SK-N-SH (cell line): ENCODE measurements at regions not wholly inside any gene's neighbourhood (a gene's known extent, or its start where the extent isn't known, plus 50 kb on each side); places are given as distances from the start of the nearest gene placed in this dataset.

ENCODE experiments used
- CTCF ChIA-PET: fragments of 300-600, 350-600 bp; formaldehyde crosslinking; extraction: SDS; loops from one replicate; lab custom pipeline; 2021; lab: Yijun Ruan, JAX
- POLR2A ChIA-PET: fragments of 350-600 bp; sonication (Branson Sonifier 250); formaldehyde crosslinking; extraction: SDS; loops from one replicate; lab custom pipeline; 2020; ENCODE audit warnings: antibody characterized with exemption, inconsistent platforms; lab: Yijun Ruan, JAX
- DNase-seq: peaks from one replicate; pipeline ENCODE4 v3.0.0; 2012
- H2AFZ ChIP-seq: fragments of 200-600 bp; sonication (generic); 2 replicates; pipeline ENCODE4 v1.8.1; 2016; ENCODE audit warnings: antibody characterized with exemption, mild to moderate bottlenecking, low read depth
- H3F3A ChIP-seq: fragments of 200-600 bp; sonication (generic); replicated peaks from 2 replicates; pipeline ENCODE3; 2016; ENCODE audit warnings: antibody characterized with exemption, mild to moderate bottlenecking; ENCODE audit not compliant: insufficient read depth
- H3K27ac ChIP-seq, 2 experiments: fragments of 200-500 bp in 1 of 2; fragments of 200-600 bp in 1 of 2; sonication (Bioruptor generic) in 1 of 2; sonication (generic), shearing (Covaris generic) in 1 of 2; 2 replicates each; pipeline versions ENCODE4 v1.5.1 to v1.6.1; 2014 to 2016; ENCODE audit warnings: low read depth in 2 of 2, inconsistent platforms in 1 of 2, low read length in 1 of 2, mild to moderate bottlenecking in 1 of 2, mixed read lengths in 1 of 2
- H3K27me3 ChIP-seq: fragments of 200-600 bp; sonication (generic), shearing (Covaris generic); 2 replicates; pipeline ENCODE4 v1.6.1; 2016; ENCODE audit warnings: mixed run types; ENCODE audit not compliant: insufficient read depth
- H3K36me3 ChIP-seq, 2 experiments: fragments of 200-500 bp in 1 of 2; fragments of 200-600 bp in 1 of 2; sonication (Bioruptor generic) in 1 of 2; sonication (generic) in 1 of 2; replicated peaks in 1 of 2; 2 replicates each; pipeline versions ENCODE3 to v1.5.1; 2014 to 2016; ENCODE audit warnings: low read length in 1 of 2, mild to moderate bottlenecking in 1 of 2; ENCODE audit not compliant: insufficient read depth in 2 of 2, control insufficient read depth in 1 of 2
- H3K4me1 ChIP-seq, 2 experiments: fragments of 200-500 bp in 1 of 2; fragments of 200-600 bp in 1 of 2; sonication (Bioruptor generic) in 1 of 2; sonication (generic), shearing (Covaris generic) in 1 of 2; 2 replicates each; pipeline versions ENCODE4 v1.5.1 to v1.6.1; 2014 to 2016; ENCODE audit warnings: low read depth in 1 of 2, low read length in 1 of 2, mixed run types in 1 of 2; ENCODE audit not compliant: insufficient read depth in 2 of 2, control insufficient read depth in 1 of 2
- H3K4me2 ChIP-seq: fragments of 200-600 bp; sonication (generic), shearing (Covaris generic); 2 replicates; pipeline ENCODE4 v1.6.1; 2017; ENCODE audit warnings: mixed run types
- H3K4me3 ChIP-seq, 2 experiments: fragments of 200-500 bp in 1 of 2; fragments of 200-600 bp in 1 of 2; sonication (Bioruptor generic) in 1 of 2; sonication (generic), shearing (Covaris generic) in 1 of 2; 2 replicates each; pipeline versions ENCODE4 v1.5.1 to v1.8.1; 2014 to 2016; ENCODE audit warnings: low read depth in 2 of 2, inconsistent platforms in 1 of 2, low read length in 1 of 2, mild to moderate bottlenecking in 1 of 2, mixed read lengths in 1 of 2, moderate library complexity in 1 of 2
- H3K79me2 ChIP-seq: fragments of 200-600 bp; sonication (generic); 2 replicates; pipeline ENCODE4 v1.8.1; 2017; ENCODE audit warnings: mild to moderate bottlenecking; ENCODE audit not compliant: insufficient read depth
- H3K9ac ChIP-seq: fragments of 200-600 bp; sonication (generic); 2 replicates; pipeline ENCODE4 v1.6.1; 2017; ENCODE audit warnings: mixed run types
- H3K9me2 ChIP-seq: fragments of 200-600 bp; sonication (generic); 2 replicates; pipeline ENCODE4 v1.6.1; 2017; ENCODE audit warnings: mixed run types
- H3K9me3 ChIP-seq: fragments of 200-600 bp; sonication (generic); 2 replicates; pipeline ENCODE4 v1.6.1; 2017; ENCODE audit warnings: mixed run types, mild to moderate bottlenecking, moderate library complexity
- H4K20me1 ChIP-seq: fragments of 200-600 bp; sonication (generic); 2 replicates; pipeline ENCODE4 v1.6.1; 2017; ENCODE audit warnings: mild to moderate bottlenecking, mixed run types; ENCODE audit not compliant: insufficient read depth
- ELF1 ChIP-seq: IDR thresholded peaks from 2 replicates; pipeline ENCODE4 v1.4.0; 2012
- FOXJ3 ChIP-seq: sonication (generic); formaldehyde crosslinking; IDR thresholded peaks from 2 replicates; pipeline ENCODE4 v1.5.1; 2020; ENCODE audit warnings: mild to moderate bottlenecking, missing genetic modification reagents
- GATA2 ChIP-seq: sonication (generic); formaldehyde crosslinking; IDR thresholded peaks from 2 replicates; pipeline ENCODE4 v1.5.0; 2020; ENCODE audit warnings: mild to moderate bottlenecking, missing genetic modification reagents
- IRF3 ChIP-seq: fragments of 150-350 bp; IDR thresholded peaks from 2 replicates; pipeline ENCODE4 v1.6.1; 2016; ENCODE audit warnings: mild to moderate bottlenecking, low read depth, low read length
- JUND ChIP-seq: IDR thresholded peaks from 2 replicates; pipeline ENCODE4 v1.4.0; 2012
- MAX ChIP-seq: IDR thresholded peaks from 2 replicates; pipeline ENCODE4 v1.4.0; 2012; ENCODE audit warnings: low read depth
- MEF2A ChIP-seq: IDR thresholded peaks from 2 replicates; pipeline ENCODE4 v1.4.0; 2012; ENCODE audit warnings: low read depth, borderline replicate concordance
- MXI1 ChIP-seq: IDR thresholded peaks from 2 replicates; pipeline ENCODE4 v1.6.1; 2012; ENCODE audit warnings: mild to moderate bottlenecking, low read depth, low read length, improper control_type of control experiment
- NFIC ChIP-seq: IDR thresholded peaks from 2 replicates; pipeline ENCODE4 v1.4.0; 2012; ENCODE audit warnings: borderline replicate concordance
- RFX5 ChIP-seq: IDR thresholded peaks from 2 replicates; pipeline ENCODE4 v1.6.1; 2012; ENCODE audit warnings: mild to moderate bottlenecking, improper control_type of control experiment, low read length
- RXRA ChIP-seq: IDR thresholded peaks from 2 replicates; pipeline ENCODE4 v1.4.0; 2012; ENCODE audit warnings: low read depth, mild to moderate bottlenecking, borderline replicate concordance
- SIN3A ChIP-seq: IDR thresholded peaks from 2 replicates; pipeline ENCODE4 v1.6.1; 2012; ENCODE audit warnings: low read depth, mild to moderate bottlenecking, low read length, moderate library complexity, borderline replicate concordance
- SMC3 ChIP-seq: IDR thresholded peaks from 2 replicates; pipeline ENCODE4 v1.6.1; 2012; ENCODE audit warnings: low read depth, low read length, improper control_type of control experiment
- TCF12 ChIP-seq: IDR thresholded peaks from 2 replicates; pipeline ENCODE4 v1.4.0; 2012
- TEAD4 ChIP-seq: IDR thresholded peaks from 2 replicates; pipeline ENCODE4 v1.4.0; 2012; ENCODE audit warnings: mild to moderate bottlenecking, borderline replicate concordance; ENCODE audit not compliant: insufficient read depth
- ZBTB33 ChIP-seq: IDR thresholded peaks from 2 replicates; pipeline ENCODE4 v1.4.0; 2012; ENCODE audit warnings: low read depth, borderline replicate concordance
- WGBS: methylation state at CpG from one replicate; pipeline ENCODE4 v1.1.6; 2017; ENCODE audit warnings: low lambda C conversion rate; 5-methylcytosine and 5-hydroxymethylcytosine counted together
- TF ChIP-seq, protein P1 (sequence below): IDR thresholded peaks from 2 replicates; pipeline ENCODE4 v1.6.1; 2012; ENCODE audit warnings: mild to moderate bottlenecking, low read depth, low read length, moderate library complexity

GRCh38 chr6:2579804-2580570 is 170.7 kb downstream of the MYLK4 start (continued):
- TF ChIP-seq MXI1 (no peak), SIN3A (no peak), FOXJ3 (CRISPR knock-in tag) (no peak)
- TF ChIP-seq, protein P1, sequence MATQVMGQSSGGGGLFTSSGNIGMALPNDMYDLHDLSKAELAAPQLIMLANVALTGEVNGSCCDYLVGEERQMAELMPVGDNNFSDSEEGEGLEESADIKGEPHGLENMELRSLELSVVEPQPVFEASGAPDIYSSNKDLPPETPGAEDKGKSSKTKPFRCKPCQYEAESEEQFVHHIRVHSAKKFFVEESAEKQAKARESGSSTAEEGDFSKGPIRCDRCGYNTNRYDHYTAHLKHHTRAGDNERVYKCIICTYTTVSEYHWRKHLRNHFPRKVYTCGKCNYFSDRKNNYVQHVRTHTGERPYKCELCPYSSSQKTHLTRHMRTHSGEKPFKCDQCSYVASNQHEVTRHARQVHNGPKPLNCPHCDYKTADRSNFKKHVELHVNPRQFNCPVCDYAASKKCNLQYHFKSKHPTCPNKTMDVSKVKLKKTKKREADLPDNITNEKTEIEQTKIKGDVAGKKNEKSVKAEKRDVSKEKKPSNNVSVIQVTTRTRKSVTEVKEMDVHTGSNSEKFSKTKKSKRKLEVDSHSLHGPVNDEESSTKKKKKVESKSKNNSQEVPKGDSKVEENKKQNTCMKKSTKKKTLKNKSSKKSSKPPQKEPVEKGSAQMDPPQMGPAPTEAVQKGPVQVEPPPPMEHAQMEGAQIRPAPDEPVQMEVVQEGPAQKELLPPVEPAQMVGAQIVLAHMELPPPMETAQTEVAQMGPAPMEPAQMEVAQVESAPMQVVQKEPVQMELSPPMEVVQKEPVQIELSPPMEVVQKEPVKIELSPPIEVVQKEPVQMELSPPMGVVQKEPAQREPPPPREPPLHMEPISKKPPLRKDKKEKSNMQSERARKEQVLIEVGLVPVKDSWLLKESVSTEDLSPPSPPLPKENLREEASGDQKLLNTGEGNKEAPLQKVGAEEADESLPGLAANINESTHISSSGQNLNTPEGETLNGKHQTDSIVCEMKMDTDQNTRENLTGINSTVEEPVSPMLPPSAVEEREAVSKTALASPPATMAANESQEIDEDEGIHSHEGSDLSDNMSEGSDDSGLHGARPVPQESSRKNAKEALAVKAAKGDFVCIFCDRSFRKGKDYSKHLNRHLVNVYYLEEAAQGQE = no peak
- TF ChIP-seq, all 33 proteins: peak for 0

DNA sequence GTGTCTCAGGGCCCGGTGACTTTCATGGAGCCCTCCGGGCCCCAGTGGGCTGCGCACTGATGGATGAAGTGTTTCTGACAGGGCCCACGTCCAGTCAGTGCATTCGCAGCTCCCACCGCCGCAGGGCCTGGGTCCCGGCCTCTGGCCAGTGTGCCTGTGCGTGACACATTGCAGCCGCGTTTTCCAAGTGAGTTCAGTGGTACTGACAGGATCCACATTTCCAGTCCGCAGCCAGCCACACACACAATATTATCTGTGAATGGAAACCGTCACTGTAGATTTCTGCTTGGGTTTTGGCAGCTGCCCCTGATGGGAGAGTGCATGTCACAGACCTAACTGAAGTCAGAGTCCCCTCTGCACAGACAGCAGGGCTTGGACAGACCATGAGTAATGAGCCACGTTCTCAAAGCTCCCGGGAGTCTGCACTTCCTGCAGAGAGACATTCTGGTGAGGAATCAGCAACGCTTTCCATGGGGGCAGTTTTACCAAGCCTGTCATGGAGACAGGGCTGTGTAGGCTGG is 171.4 kb downstream of the MYLK4 start:
- no peaks in the 10 kb centered on the region for H3K36me3 ChIP-seq
- no peaks in the 10 kb centered on the region; the same call in 1 of the 2 replicates for H3K9me2 ChIP-seq
- WGBS = 40% methylated on average over 13 of the region's 16 CpGs
- ChIA-PET POLR2A (no interaction called here), CTCF (no interaction called here)
- no peaks in the 10 kb centered on the region for H3K9me3 ChIP-seq
- no peaks in the 10 kb centered on the region for H3K79me2 ChIP-seq
- no peaks in the 10 kb centered on the region for H4K20me1 ChIP-seq
- no peak overlapping the region for H3K4me3 ChIP-seq
- H3F3A ChIP-seq = no peaks in the 10 kb centered on the region
- DNase-seq = peak; percentile 32
- no peaks in the 10 kb centered on the region; a peak in 1 of 4 replicates for H3K4me1 ChIP-seq
- H3K27ac ChIP-seq = no peak overlapping the region
- H3K9ac ChIP-seq = no peak overlapping the region
- H3K4me2 ChIP-seq = no peak overlapping the region
- no peak overlapping the region for H2AFZ ChIP-seq
- no peaks in the 10 kb centered on the region for H3K27me3 ChIP-seq
- no peak for TF ChIP-seq TEAD4
- TF ChIP-seq TCF12 = no peak
- no peak for TF ChIP-seq GATA2 (CRISPR knock-in tag)
- no peak for TF ChIP-seq ELF1
- TF ChIP-seq RXRA = no peak
- TF ChIP-seq JUND = no peak
- TF ChIP-seq RFX5 = no peak
- no peak for TF ChIP-seq MEF2A
- TF ChIP-seq MAX = no peak
- TF ChIP-seq SIN3A = no peak
- no peak for TF ChIP-seq IRF3
- no peak for TF ChIP-seq ZBTB33
- no peak for TF ChIP-seq MXI1
- TF ChIP-seq SMC3 = no peak
- no peak for TF ChIP-seq NFIC
